ENCODE measurements at regions not wholly inside any gene's neighbourhood (a gene's known extent, or its start where the extent isn't known, plus 50 kb on each side); places are given as distances from the start of the nearest gene placed in this dataset.
"Not testable (repeated sequence)": the region's sequence is repeated elsewhere in the genome, so short reads cannot be mapped to it uniquely, and the experiment has no call there.

DNA sequence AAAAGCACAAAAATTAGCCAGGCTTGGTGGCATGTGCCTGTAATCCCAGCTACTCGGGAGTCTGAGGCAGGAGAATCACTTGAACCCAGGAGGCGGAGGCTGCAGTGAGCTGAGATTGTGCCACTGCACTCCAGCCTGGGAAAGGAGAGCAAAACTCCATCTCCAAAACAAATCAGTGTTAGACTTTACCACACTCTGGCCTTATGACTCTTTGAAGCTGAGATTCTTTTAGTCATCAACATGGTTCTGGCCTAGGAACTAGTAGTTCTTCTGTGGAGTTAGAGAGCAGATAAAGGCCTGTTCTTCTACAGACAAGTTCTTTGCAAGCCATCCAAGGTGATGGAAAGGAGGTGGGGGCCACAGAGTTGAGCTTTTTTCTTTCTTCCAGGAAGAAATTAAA lies 100.8 kb upstream of the TLK1 start:
- TF ChIP-seq, protein P1, sequence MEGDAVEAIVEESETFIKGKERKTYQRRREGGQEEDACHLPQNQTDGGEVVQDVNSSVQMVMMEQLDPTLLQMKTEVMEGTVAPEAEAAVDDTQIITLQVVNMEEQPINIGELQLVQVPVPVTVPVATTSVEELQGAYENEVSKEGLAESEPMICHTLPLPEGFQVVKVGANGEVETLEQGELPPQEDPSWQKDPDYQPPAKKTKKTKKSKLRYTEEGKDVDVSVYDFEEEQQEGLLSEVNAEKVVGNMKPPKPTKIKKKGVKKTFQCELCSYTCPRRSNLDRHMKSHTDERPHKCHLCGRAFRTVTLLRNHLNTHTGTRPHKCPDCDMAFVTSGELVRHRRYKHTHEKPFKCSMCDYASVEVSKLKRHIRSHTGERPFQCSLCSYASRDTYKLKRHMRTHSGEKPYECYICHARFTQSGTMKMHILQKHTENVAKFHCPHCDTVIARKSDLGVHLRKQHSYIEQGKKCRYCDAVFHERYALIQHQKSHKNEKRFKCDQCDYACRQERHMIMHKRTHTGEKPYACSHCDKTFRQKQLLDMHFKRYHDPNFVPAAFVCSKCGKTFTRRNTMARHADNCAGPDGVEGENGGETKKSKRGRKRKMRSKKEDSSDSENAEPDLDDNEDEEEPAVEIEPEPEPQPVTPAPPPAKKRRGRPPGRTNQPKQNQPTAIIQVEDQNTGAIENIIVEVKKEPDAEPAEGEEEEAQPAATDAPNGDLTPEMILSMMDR (IDR thresholded peaks at IDR 0.05): not testable (repeated sequence)
- not testable (repeated sequence) for TF ChIP-seq POLR2A, POLR2AphosphoS5 (IDR thresholded peaks at IDR 0.05)
